Parathyroid adenoma (tissue), 2 donors: ENCODE measurements at regions not wholly inside any gene's neighbourhood (a gene's known extent, or its start where the extent isn't known, plus 50 kb on each side); places are given as distances from the start of the nearest gene placed in this dataset.

Source experiments
- H2AFZ ChIP-seq: fragments of 300-600 bp; sonication (generic); one replicate; pipeline ENCODE4 v1.7.0; 2017; ENCODE audit warnings: antibody characterized with exemption, mild to moderate bottlenecking
- H3K27ac ChIP-seq: fragments of 300-600 bp; sonication (generic); one replicate; pipeline ENCODE4 v1.7.0; 2017
- H3K27me3 ChIP-seq: fragments of 300-600 bp; sonication (generic); one replicate; pipeline ENCODE4 v1.7.0; 2017; ENCODE audit warnings: low read length; ENCODE audit not compliant: control insufficient read depth, insufficient read depth
- H3K36me3 ChIP-seq: fragments of 300-600 bp; sonication (generic); one replicate; pipeline ENCODE4 v1.7.0; 2017; ENCODE audit warnings: low read length; ENCODE audit not compliant: control insufficient read depth, insufficient read depth
- H3K4me1 ChIP-seq: fragments of 300-600 bp; sonication (generic); one replicate; pipeline ENCODE4 v1.7.0; 2017; ENCODE audit warnings: control low read depth
- H3K4me2 ChIP-seq: fragments of 300-600 bp; sonication (generic); one replicate; pipeline ENCODE4 v1.7.0; 2017; ENCODE audit warnings: low read length
- H3K4me3 ChIP-seq: fragments of 300-600 bp; sonication (generic); one replicate; pipeline ENCODE4 v1.7.0; 2017; ENCODE audit warnings: low read depth, low read length
- H3K79me2 ChIP-seq: fragments of 300-600 bp; sonication (generic); one replicate; pipeline ENCODE4 v1.7.0; 2017; ENCODE audit warnings: control low read depth
- H3K9ac ChIP-seq: fragments of 300-600 bp; sonication (generic); one replicate; pipeline ENCODE4 v1.7.0; 2017; ENCODE audit warnings: mild to moderate bottlenecking
- H3K9me3 ChIP-seq: fragments of 300-600 bp; sonication (generic); one replicate; pipeline ENCODE4 v1.7.0; 2017; ENCODE audit warnings: low read length; ENCODE audit not compliant: control insufficient read depth
- TF ChIP-seq, protein P1 (sequence below): fragments of 300-600 bp; sonication (generic); IDR thresholded peaks from one replicate; pipeline ENCODE4 v1.7.0; 2017; ENCODE audit warnings: antibody characterized with exemption, mild to moderate bottlenecking
- donor health status: primary hyperparathyroidism.

- Histone ChIP-seq H3K4me1 (peaks cover 8% of the 10 kb centered on the region), H3K4me2 (no peak overlapping the region), H2AFZ (no peak overlapping the region), H3K27ac (no peak overlapping the region), H3K79me2 (no peaks in the 10 kb centered on the region), H3K9me3 (no peaks in the 10 kb centered on the region), H3K9ac (no peak overlapping the region), H3K27me3 (no peaks in the 10 kb centered on the region), H3K36me3 (no peaks in the 10 kb centered on the region), H3K4me3 (no peak overlapping the region)
- TF ChIP-seq, protein P1, sequence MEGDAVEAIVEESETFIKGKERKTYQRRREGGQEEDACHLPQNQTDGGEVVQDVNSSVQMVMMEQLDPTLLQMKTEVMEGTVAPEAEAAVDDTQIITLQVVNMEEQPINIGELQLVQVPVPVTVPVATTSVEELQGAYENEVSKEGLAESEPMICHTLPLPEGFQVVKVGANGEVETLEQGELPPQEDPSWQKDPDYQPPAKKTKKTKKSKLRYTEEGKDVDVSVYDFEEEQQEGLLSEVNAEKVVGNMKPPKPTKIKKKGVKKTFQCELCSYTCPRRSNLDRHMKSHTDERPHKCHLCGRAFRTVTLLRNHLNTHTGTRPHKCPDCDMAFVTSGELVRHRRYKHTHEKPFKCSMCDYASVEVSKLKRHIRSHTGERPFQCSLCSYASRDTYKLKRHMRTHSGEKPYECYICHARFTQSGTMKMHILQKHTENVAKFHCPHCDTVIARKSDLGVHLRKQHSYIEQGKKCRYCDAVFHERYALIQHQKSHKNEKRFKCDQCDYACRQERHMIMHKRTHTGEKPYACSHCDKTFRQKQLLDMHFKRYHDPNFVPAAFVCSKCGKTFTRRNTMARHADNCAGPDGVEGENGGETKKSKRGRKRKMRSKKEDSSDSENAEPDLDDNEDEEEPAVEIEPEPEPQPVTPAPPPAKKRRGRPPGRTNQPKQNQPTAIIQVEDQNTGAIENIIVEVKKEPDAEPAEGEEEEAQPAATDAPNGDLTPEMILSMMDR, result no peak
Observed at GRCh38 chr10:25661632-25662031, 272.4 kb upstream of the MYO3A start.

- Histone ChIP-seq H3K27me3 (no peaks in the 10 kb centered on the region), H3K4me2 (no peak overlapping the region), H3K27ac (peak overlapping the region; percentile 8), H2AFZ (no peak overlapping the region), H3K9ac (no peak overlapping the region), H3K9me3 (no peaks in the 10 kb centered on the region), H3K4me3 (no peak overlapping the region), H3K36me3 (no peaks in the 10 kb centered on the region), H3K4me1 (peaks cover 8% of the 10 kb centered on the region), H3K79me2 (no peaks in the 10 kb centered on the region)
- TF ChIP-seq, protein P1, result no peak
Observed at GRCh38 chr10:25666276-25666675, 267.8 kb upstream of the MYO3A start.

DNA sequence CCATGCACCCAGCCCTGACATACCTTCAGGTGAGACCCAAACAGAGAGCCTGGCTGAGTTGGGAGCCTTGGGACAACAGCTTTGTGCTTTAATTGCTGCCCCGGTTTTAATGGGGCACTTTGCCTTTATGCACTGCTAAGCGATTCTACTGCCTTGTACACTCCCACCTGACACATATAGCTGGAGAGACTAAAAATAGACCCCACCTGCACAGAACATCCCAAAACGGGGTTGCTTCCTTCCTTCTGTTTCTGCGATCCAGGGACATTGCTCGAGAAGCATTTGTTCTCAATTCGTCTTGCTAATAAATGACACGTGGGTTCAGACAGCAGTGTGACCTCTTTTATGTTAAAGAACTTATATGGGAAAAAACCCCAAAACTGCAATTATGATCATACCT, 258.8 kb upstream of the MYO3A start:
- H3K27me3 ChIP-seq, result no peaks in the 10 kb centered on the region
- H3K79me2 ChIP-seq, result no peaks in the 10 kb centered on the region
- TF ChIP-seq, protein P1, result no peak
- no peak overlapping the region for H3K9ac ChIP-seq
- no peak overlapping the region for H3K4me2 ChIP-seq
- H3K9me3 ChIP-seq, result no peaks in the 10 kb centered on the region
- no peak overlapping the region for H3K27ac ChIP-seq
- no peak overlapping the region for H2AFZ ChIP-seq
- peaks cover 3% of the 10 kb centered on the region for H3K4me1 ChIP-seq
- H3K36me3 ChIP-seq, result no peaks in the 10 kb centered on the region
- H3K4me3 ChIP-seq, result no peak overlapping the region

GRCh38 chr10:25675615-25676014, 258.4 kb upstream of the MYO3A start:
- Histone ChIP-seq H3K9ac (no peak overlapping the region), H3K79me2 (no peaks in the 10 kb centered on the region), H3K9me3 (no peaks in the 10 kb centered on the region), H3K36me3 (no peaks in the 10 kb centered on the region), H3K27ac (no peak overlapping the region), H2AFZ (no peak overlapping the region), H3K4me1 (peaks cover 3% of the 10 kb centered on the region), H3K4me3 (no peak overlapping the region), H3K4me2 (no peak overlapping the region), H3K27me3 (no peaks in the 10 kb centered on the region)
- TF ChIP-seq, protein P1, result no peak

DNA sequence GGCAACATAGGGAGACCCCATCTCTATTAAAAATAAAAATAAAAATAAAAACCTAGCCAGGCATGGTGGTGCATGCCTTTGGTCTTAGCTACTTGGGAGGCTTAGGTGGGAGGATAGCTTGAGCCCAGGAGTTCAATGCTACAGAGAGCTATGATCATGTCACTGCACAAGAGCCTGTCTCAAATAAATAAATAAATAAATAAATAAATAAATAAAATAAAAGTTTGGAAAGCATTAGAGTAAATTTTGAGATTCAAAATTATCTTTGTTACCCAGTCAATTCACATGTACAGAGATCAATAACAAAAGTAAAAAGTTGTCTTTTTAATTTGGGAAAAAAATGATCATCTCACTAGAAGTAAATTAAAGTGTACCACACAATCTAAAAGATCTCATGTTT, 255.8 kb upstream of the MYO3A start:
- H3K79me2 ChIP-seq, result no peaks in the 10 kb centered on the region
- no peaks in the 10 kb centered on the region for H3K27me3 ChIP-seq
- no peak overlapping the region for H3K4me3 ChIP-seq
- no peak overlapping the region for H2AFZ ChIP-seq
- no peaks in the 10 kb centered on the region for H3K9me3 ChIP-seq
- H3K4me2 ChIP-seq, result no peak overlapping the region
- no peak overlapping the region for H3K9ac ChIP-seq
- TF ChIP-seq, protein P1, result no peak
- no peak overlapping the region for H3K27ac ChIP-seq
- H3K36me3 ChIP-seq, result no peaks in the 10 kb centered on the region
- H3K4me1 ChIP-seq, result peaks cover 16% of the 10 kb centered on the region
